ENCODE measurements at regions not wholly inside any gene's neighbourhood (a gene's known extent, or its start where the extent isn't known, plus 50 kb on each side); places are given as distances from the start of the nearest gene placed in this dataset.

DNA sequence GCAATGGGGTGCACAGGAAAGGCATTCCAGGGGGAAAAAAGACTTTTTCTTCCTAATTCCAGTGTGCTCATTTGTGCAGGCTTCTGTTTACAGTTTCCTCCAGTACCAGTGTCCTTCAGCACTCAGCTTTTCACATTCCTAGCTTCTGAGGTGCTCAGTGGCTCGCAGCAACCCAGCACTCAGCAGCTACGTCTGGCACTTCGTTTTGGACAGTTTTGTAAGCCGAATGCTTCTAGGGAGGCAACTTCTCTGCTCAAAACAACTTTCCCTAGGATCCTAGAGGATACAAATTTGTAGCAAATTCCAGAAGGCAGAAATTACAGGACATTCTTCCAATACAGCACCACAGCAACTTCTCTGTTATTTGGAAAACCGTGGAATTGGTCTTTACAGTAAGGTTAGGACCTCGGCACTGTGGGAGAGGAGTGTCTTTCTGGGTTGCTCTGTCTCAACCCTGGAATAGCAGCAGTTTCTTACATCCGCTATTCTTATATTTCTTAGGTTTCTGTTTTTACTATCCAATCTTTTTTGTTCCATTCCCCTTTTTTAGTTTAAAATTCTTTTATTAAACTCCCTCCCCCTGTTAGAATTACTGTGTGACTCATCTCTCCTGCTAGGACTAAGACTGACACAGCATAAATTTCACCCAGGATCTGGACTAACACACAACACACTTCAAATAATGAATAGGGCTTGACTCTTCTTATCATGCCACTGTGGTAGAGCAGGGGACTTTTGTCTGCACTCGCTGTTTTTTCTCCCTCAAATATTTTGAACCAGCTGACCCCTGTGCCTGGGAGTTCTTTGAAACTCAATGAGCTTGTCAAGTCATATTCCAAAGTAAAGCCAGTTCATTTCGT, 1314.7 kb downstream of the FSTL5 start:
- TF ChIP-seq GATA2 (IDR thresholded peaks at IDR 0.05; ENCODE audit: low read depth, low read length) (no peak), GATA3 (IDR thresholded peaks at IDR 0.05; ENCODE audit: low read depth, low read length) (no peak)

DNA sequence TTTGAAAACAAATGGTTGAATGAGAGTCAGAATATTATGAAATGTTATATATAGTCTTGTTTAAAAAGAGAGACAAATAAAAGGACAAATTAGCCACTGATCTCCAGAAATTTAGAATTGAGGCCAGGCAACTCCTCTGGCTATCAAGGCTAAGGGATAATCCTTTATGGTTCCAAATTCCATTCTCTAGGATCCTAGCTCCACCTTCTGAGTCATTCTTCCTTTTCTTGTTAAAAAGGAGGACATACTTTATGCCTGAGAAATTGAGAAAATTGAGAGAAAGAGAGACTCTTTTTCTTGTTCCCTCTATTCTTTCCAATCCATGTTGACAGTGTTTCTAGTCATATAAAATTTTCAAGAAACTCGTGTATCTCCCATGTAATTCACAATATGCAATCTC, 1299.5 kb downstream of the FSTL5 start:
- TF ChIP-seq GATA3 (IDR thresholded peaks at IDR 0.05; ENCODE audit: low read depth, low read length) = no peak
- TF ChIP-seq GATA2 (IDR thresholded peaks at IDR 0.05; ENCODE audit: low read depth, low read length) = no peak

DNA sequence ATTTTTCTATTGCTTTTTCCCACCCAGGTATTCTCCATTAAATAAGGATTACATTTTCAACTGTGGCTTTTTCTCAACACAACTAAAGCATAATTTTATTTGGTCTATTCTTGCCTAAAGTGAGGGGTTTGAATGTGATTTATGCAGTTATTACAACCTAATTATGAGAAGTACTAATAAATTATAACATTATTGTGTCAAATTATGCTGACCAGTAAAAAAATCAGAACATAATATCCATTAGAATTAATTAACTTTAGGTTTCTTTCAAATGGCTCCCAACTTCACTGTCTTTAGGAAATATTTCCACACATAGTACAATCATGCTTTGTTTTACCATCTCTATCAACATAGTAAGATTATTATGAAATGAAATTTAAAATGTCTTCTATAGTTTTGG, 1293.9 kb downstream of the FSTL5 start:
- TF ChIP-seq GATA2 (IDR thresholded peaks at IDR 0.05; ENCODE audit: low read depth, low read length) = no peak
- no peak for TF ChIP-seq GATA3 (IDR thresholded peaks at IDR 0.05; ENCODE audit: low read depth, low read length)

DNA sequence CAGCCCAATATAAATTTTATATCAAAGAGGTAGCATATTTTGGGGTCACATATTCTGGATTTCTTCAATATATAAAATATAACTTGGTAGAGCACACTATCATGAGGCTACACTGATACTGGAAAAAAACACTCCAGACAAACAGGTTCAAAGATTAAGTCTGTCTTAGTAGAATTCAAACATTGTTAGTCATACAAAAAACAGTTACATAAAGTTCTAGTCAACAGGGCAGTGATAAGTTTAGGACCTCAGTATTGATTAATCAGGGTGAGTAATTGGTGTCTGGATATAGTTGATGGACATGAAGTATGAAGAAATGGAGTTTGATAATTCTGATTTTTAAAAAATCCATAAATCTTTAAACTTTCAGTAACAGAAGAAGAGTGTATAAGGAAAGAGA, 1291.3 kb downstream of the FSTL5 start:
- TF ChIP-seq GATA2 (IDR thresholded peaks at IDR 0.05; ENCODE audit: low read depth, low read length) (no peak), GATA3 (IDR thresholded peaks at IDR 0.05; ENCODE audit: low read depth, low read length) (no peak)

DNA sequence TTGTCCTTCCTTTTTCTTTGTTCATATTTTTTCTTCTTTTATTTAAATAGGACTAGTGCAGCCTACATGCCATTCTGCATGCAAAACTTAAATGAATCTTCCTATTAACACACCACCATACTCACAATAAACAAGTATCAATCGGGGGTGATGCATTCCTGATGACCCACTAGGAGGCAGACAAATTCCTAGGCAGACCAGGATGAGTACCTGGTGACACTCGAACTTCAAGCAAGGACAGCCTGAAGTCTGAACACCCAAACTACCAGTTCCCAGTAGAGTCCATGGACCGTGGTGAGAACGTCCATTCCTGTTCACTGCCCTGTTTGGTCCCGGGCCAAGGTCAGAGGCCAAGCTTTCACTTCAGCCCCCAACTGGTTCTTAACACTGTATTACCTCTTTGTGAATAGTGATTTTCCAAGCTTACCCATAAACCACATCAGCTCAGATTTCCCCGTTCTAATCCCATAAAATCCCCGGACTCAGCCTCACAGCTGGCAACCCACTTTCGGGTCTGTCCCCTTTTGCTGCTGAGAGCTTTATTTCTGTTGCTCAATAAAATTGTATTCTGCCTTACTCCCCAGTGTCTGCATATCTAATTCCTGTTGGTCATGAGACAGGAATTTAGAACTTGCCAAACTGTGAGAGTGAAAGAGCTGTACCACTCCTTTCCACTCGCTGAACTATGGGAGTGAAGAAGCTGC, 1286.6 kb downstream of the FSTL5 start:
- TF ChIP-seq GATA2 (IDR thresholded peaks at IDR 0.05; ENCODE audit: low read depth, low read length) (no peak), GATA3 (IDR thresholded peaks at IDR 0.05; ENCODE audit: low read depth, low read length) (no peak)

DNA sequence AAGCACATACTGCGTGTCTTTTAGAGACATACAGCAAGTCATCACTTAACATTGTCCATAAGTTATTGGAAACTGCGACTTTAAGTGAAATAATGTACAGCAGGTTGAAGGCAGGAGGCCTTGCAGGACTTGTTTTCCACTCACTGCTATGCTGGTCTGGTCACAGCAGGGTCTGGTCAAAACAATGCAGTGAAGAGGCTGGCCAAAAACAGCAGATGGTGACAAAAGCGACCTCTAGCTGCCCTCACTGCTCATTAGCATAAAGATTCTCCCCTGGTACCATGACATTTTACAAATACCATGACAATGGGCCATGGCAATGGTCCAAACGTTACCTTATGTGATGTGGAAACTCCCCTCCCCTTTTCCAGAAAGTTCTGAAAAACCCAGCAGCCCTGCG, 1283.6 kb downstream of the FSTL5 start:
- TF ChIP-seq GATA2 (IDR thresholded peaks at IDR 0.05; ENCODE audit: low read depth, low read length) (no peak), GATA3 (IDR thresholded peaks at IDR 0.05; ENCODE audit: low read depth, low read length) (no peak)

GRCh38 chr4:160887668-160888067, 1276.1 kb downstream of the FSTL5 start:
- TF ChIP-seq GATA2 (IDR thresholded peaks at IDR 0.05; ENCODE audit: low read depth, low read length) (no peak), GATA3 (IDR thresholded peaks at IDR 0.05; ENCODE audit: low read depth, low read length) (no peak)

- TF ChIP-seq GATA2 (IDR thresholded peaks at IDR 0.05; ENCODE audit: low read depth, low read length) = no peak
- TF ChIP-seq GATA3 (IDR thresholded peaks at IDR 0.05; ENCODE audit: low read depth, low read length) = no peak
Measured at GRCh38 chr4:160894128-160894527, 1269.7 kb downstream of the FSTL5 start.

GRCh38 chr4:160894809-160895208, 1269.0 kb downstream of the FSTL5 start:
- no peak for TF ChIP-seq GATA3 (IDR thresholded peaks at IDR 0.05; ENCODE audit: low read depth, low read length)
- TF ChIP-seq GATA2 (IDR thresholded peaks at IDR 0.05; ENCODE audit: low read depth, low read length) = no peak

DNA sequence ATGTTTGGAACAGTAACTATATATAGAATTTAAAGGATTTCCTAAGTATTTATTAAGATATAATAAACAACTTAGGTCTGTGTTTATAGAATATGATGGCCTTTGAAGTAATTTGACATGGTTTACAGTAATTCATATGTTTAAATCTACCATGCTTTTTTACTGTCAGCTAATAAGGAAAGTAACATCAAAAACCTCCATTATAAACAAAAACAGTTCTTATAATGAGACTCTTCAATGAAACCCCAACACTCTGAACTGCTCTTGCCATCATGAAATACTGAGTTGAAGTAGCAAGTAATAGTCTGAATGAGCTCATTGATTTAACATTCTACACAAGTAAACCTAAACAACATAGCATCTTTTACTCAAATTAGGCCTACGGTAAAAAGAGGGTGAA, 1236.5 kb downstream of the FSTL5 start:
- no peak for TF ChIP-seq GATA2 (IDR thresholded peaks at IDR 0.05; ENCODE audit: low read depth, low read length)
- no peak for TF ChIP-seq GATA3 (IDR thresholded peaks at IDR 0.05; ENCODE audit: low read depth, low read length)

DNA sequence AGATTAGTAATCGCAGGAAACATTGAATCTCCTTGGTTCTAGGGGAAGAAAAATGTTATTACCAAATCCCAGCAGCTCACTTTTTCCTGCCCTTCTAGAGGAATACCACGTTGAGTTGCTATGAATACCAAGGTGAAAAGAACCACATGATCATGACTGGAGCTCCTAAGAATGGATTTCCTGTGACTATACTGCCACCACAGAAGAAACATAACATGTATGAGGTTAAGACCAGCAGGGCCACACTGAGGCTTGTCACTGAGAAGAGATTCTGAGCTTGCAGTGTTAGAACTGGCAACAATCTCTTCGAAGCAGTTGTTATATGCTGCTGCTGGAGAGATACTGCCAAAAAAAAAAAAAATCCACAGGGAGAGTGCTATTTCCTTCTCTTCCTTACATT, 1235.3 kb downstream of the FSTL5 start:
- TF ChIP-seq GATA3 (IDR thresholded peaks at IDR 0.05; ENCODE audit: low read depth, low read length) (no peak), GATA2 (IDR thresholded peaks at IDR 0.05; ENCODE audit: low read depth, low read length) (no peak)

GRCh38 chr4:160947653-160948052, 1216.1 kb downstream of the FSTL5 start:
- TF ChIP-seq GATA3 (IDR thresholded peaks at IDR 0.05; ENCODE audit: low read depth, low read length) (no peak), GATA2 (IDR thresholded peaks at IDR 0.05; ENCODE audit: low read depth, low read length) (no peak)

DNA sequence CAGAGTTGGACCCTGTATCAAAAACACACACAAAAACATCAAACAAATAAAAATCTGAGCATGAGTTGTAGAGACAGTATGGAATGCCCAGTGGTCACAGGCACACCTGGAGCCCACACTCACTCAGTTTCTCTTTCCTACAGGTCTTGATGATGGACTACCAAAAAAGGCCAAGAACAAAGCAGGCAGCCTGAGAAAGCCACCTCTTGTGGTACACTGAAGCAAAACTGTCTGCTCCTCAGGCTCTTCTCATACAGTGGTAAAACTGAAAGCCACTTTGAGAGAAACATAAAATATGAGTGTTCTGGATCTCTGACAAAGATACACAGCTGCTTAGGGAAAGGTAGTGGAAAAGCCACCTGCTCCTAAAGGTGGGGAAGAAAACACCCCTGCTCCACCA, 1206.9 kb downstream of the FSTL5 start:
- no peak for TF ChIP-seq GATA2 (IDR thresholded peaks at IDR 0.05; ENCODE audit: low read depth, low read length)
- no peak for TF ChIP-seq GATA3 (IDR thresholded peaks at IDR 0.05; ENCODE audit: low read depth, low read length)

DNA sequence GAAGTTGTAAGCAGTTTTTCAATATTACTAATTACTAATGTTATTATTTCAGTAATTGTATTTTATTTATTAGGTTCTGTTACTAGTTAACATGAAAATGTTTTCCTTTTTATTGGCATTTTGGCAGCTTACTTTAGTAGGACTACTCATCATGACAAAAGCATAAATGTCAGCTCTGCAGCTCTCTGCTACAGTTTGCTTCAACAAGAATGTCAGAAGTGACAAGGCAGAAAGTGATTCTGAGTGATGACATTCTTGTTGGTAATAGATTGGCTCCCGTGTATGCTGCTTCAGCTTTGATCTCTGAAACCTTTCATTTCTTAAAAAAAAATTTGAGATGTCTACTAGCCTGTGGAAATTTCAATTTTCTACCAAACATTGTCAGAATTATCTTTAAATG, 1193.9 kb downstream of the FSTL5 start:
- no peak for TF ChIP-seq GATA3 (IDR thresholded peaks at IDR 0.05; ENCODE audit: low read depth, low read length)
- no peak for TF ChIP-seq GATA2 (IDR thresholded peaks at IDR 0.05; ENCODE audit: low read depth, low read length)

DNA sequence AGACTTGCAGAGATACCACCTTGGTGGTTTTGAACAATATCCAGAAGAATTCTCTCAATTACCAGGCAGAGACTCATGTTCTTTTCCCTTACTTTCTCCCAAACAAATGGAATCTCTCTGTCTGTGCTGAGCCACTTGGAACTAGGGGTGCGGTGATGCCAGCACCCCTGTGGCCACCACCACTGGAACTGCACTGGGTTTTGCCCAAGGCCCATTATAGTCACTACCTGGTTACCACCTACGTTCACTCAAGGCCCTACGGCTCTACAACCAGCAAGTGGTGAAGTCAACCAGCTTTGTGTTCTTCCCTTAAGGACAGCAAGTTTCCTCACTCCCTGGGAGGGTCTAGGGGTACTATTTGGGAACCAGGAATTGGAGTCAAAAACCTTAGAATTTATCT, 1183.7 kb downstream of the FSTL5 start:
- TF ChIP-seq GATA3 (IDR thresholded peaks at IDR 0.05; ENCODE audit: low read depth, low read length) = no peak
- no peak for TF ChIP-seq GATA2 (IDR thresholded peaks at IDR 0.05; ENCODE audit: low read depth, low read length)
